Parathyroid adenoma (tissue), 2 donors: ENCODE measurements at regions not wholly inside any gene's neighbourhood (a gene's known extent, or its start where the extent isn't known, plus 50 kb on each side); places are given as distances from the start of the nearest gene placed in this dataset.

ENCODE experiments used
- H2AFZ ChIP-seq: fragments of 300-600 bp; sonication (generic); one replicate; pipeline ENCODE4 v1.7.0; 2017; ENCODE audit warnings: antibody characterized with exemption, mild to moderate bottlenecking
- H3K27ac ChIP-seq: fragments of 300-600 bp; sonication (generic); one replicate; pipeline ENCODE4 v1.7.0; 2017
- H3K27me3 ChIP-seq: fragments of 300-600 bp; sonication (generic); one replicate; pipeline ENCODE4 v1.7.0; 2017; ENCODE audit warnings: low read length; ENCODE audit not compliant: control insufficient read depth, insufficient read depth
- H3K36me3 ChIP-seq: fragments of 300-600 bp; sonication (generic); one replicate; pipeline ENCODE4 v1.7.0; 2017; ENCODE audit warnings: low read length; ENCODE audit not compliant: control insufficient read depth, insufficient read depth
- H3K4me1 ChIP-seq: fragments of 300-600 bp; sonication (generic); one replicate; pipeline ENCODE4 v1.7.0; 2017; ENCODE audit warnings: control low read depth
- H3K4me2 ChIP-seq: fragments of 300-600 bp; sonication (generic); one replicate; pipeline ENCODE4 v1.7.0; 2017; ENCODE audit warnings: low read length
- H3K4me3 ChIP-seq: fragments of 300-600 bp; sonication (generic); one replicate; pipeline ENCODE4 v1.7.0; 2017; ENCODE audit warnings: low read depth, low read length
- H3K79me2 ChIP-seq: fragments of 300-600 bp; sonication (generic); one replicate; pipeline ENCODE4 v1.7.0; 2017; ENCODE audit warnings: control low read depth
- H3K9ac ChIP-seq: fragments of 300-600 bp; sonication (generic); one replicate; pipeline ENCODE4 v1.7.0; 2017; ENCODE audit warnings: mild to moderate bottlenecking
- H3K9me3 ChIP-seq: fragments of 300-600 bp; sonication (generic); one replicate; pipeline ENCODE4 v1.7.0; 2017; ENCODE audit warnings: low read length; ENCODE audit not compliant: control insufficient read depth
- TF ChIP-seq, protein P1 (sequence below): fragments of 300-600 bp; sonication (generic); IDR thresholded peaks from one replicate; pipeline ENCODE4 v1.7.0; 2017; ENCODE audit warnings: antibody characterized with exemption, mild to moderate bottlenecking
- donor health status: primary hyperparathyroidism.

- Histone ChIP-seq H3K27ac (no peak overlapping the region), H3K4me2 (no peak overlapping the region), H3K4me3 (no peak overlapping the region), H3K9me3 (no peaks in the 10 kb centered on the region), H2AFZ (no peak overlapping the region), H3K27me3 (no peaks in the 10 kb centered on the region), H3K4me1 (no peaks in the 10 kb centered on the region), H3K79me2 (no peaks in the 10 kb centered on the region), H3K9ac (no peak overlapping the region), H3K36me3 (no peaks in the 10 kb centered on the region)
- TF ChIP-seq, protein P1, sequence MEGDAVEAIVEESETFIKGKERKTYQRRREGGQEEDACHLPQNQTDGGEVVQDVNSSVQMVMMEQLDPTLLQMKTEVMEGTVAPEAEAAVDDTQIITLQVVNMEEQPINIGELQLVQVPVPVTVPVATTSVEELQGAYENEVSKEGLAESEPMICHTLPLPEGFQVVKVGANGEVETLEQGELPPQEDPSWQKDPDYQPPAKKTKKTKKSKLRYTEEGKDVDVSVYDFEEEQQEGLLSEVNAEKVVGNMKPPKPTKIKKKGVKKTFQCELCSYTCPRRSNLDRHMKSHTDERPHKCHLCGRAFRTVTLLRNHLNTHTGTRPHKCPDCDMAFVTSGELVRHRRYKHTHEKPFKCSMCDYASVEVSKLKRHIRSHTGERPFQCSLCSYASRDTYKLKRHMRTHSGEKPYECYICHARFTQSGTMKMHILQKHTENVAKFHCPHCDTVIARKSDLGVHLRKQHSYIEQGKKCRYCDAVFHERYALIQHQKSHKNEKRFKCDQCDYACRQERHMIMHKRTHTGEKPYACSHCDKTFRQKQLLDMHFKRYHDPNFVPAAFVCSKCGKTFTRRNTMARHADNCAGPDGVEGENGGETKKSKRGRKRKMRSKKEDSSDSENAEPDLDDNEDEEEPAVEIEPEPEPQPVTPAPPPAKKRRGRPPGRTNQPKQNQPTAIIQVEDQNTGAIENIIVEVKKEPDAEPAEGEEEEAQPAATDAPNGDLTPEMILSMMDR = no peak
Measured at GRCh38 chr17:79434215-79434614, 176.6 kb downstream of the RBFOX3 start.

DNA sequence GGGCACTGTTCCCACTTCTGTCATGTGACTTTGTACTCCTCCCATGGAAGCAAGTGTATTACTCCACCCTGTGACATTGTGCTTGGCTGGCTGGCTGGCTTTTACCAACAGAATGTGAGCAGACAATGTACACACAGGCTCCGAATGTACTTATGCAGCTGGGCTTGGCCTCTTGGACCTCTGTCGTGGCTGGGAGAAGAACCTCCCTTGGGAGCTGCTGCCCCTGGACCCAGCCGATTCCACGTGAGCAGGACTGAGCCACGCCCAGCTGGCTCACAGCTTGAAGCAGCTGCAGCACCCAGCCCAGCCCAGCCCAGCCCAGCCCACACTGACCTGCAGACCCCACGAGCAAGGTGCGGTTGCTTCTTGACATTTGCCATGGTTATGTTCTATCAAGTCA is 177.5 kb downstream of the RBFOX3 start:
- Histone ChIP-seq H3K4me2 (no peak overlapping the region), H3K4me3 (no peak overlapping the region), H3K36me3 (no peaks in the 10 kb centered on the region), H3K27ac (no peak overlapping the region), H3K9me3 (no peaks in the 10 kb centered on the region), H3K79me2 (no peaks in the 10 kb centered on the region), H3K4me1 (no peaks in the 10 kb centered on the region), H3K9ac (no peak overlapping the region), H2AFZ (no peak overlapping the region), H3K27me3 (no peaks in the 10 kb centered on the region)
- TF ChIP-seq, protein P1 = no peak

DNA sequence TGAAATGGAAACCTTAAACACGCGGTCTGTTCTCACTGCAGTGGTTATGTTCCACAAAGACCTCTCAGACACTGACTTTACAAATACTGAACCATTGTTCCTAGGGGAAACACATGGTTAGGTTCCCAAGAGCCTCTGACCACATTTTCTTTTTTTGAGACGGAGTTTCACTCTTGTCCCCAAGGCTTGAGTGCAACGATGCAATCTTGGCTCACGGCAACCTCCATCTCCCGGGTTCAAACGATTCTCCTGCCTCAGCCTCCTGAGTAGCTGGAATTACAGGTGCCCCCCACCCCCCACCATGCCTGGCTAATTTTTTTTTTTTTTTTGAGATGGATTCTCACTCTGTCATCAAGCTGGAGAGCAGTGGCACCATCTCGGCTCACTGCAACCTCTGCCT is 179.7 kb downstream of the RBFOX3 start:
- no peak overlapping the region for H3K4me3 ChIP-seq
- TF ChIP-seq, protein P1 = no peak
- H3K27ac ChIP-seq = no peak overlapping the region
- H3K9me3 ChIP-seq = no peaks in the 10 kb centered on the region
- no peak overlapping the region for H3K4me2 ChIP-seq
- no peak overlapping the region for H3K9ac ChIP-seq
- no peaks in the 10 kb centered on the region for H3K79me2 ChIP-seq
- H2AFZ ChIP-seq = no peak overlapping the region
- H3K27me3 ChIP-seq = no peaks in the 10 kb centered on the region
- H3K4me1 ChIP-seq = no peaks in the 10 kb centered on the region
- no peaks in the 10 kb centered on the region for H3K36me3 ChIP-seq

- Histone ChIP-seq H3K4me2 (no peak overlapping the region), H3K9ac (no peak overlapping the region), H2AFZ (no peak overlapping the region), H3K4me1 (no peaks in the 10 kb centered on the region), H3K27ac (no peak overlapping the region), H3K36me3 (no peaks in the 10 kb centered on the region), H3K4me3 (no peak overlapping the region), H3K27me3 (no peaks in the 10 kb centered on the region), H3K79me2 (no peaks in the 10 kb centered on the region), H3K9me3 (no peaks in the 10 kb centered on the region)
- TF ChIP-seq, protein P1 = no peak
Measured at GRCh38 chr17:79429864-79430494, 180.9 kb downstream of the RBFOX3 start.

DNA sequence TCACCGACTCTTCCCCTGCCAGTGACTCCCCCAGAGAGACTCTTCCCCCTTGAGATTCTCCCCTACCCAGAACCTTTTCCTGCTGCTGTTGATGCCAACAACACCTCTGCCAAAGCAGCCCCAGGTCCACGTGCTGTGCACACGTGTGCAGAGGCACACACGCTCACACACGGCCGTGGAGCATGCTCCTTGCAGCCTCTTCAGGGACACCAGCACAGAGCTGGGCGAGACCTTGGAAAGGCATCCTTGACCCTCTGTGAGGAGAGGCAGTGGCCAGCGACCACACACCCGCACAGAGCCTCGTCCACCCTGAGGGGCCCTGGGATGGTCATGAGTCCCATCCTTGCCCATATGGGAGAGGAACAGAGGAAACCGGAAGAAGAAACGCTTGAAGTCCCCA is 181.9 kb downstream of the RBFOX3 start:
- Histone ChIP-seq H3K4me3 (no peak overlapping the region), H3K9me3 (no peaks in the 10 kb centered on the region), H2AFZ (no peak overlapping the region), H3K9ac (no peak overlapping the region), H3K4me1 (no peaks in the 10 kb centered on the region), H3K4me2 (no peak overlapping the region), H3K36me3 (no peaks in the 10 kb centered on the region), H3K79me2 (no peaks in the 10 kb centered on the region), H3K27ac (no peak overlapping the region), H3K27me3 (no peaks in the 10 kb centered on the region)
- TF ChIP-seq, protein P1 = no peak
